ENCODE measurements at regions not wholly inside any gene's neighbourhood (a gene's known extent, or its start where the extent isn't known, plus 50 kb on each side); places are given as distances from the start of the nearest gene placed in this dataset.

DNA sequence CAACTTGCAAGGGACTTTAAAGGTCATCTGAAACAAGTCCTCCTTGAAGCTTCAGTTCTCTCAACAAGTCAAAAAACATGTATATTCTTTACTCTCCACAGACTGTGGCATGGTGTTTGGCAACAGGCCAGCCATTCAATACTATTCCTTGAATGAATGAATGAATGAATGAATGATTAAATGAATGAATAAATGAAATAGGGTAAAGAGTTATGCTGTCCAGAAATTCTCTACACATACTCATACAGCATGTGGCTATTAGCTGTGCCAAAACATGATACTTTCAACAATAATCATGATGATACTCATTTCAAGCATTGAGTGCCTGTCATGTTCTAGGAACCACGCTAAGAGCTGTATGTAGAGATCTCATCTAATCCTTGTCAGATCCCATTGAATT, 356.1 kb downstream of the BARHL2 start:
- in situ Hi-C loops (cut with MboI; ENCODE audit: low sequenced_read_pairs, unreplicated experiment), result no loop called here
- TF ChIP-seq, protein P1, sequence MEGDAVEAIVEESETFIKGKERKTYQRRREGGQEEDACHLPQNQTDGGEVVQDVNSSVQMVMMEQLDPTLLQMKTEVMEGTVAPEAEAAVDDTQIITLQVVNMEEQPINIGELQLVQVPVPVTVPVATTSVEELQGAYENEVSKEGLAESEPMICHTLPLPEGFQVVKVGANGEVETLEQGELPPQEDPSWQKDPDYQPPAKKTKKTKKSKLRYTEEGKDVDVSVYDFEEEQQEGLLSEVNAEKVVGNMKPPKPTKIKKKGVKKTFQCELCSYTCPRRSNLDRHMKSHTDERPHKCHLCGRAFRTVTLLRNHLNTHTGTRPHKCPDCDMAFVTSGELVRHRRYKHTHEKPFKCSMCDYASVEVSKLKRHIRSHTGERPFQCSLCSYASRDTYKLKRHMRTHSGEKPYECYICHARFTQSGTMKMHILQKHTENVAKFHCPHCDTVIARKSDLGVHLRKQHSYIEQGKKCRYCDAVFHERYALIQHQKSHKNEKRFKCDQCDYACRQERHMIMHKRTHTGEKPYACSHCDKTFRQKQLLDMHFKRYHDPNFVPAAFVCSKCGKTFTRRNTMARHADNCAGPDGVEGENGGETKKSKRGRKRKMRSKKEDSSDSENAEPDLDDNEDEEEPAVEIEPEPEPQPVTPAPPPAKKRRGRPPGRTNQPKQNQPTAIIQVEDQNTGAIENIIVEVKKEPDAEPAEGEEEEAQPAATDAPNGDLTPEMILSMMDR (IDR thresholded peaks at IDR 0.05; ENCODE audit: borderline replicate concordance, control extremely low read depth, extremely low read depth, insufficient read depth, missing control alignments), result no peak
- no peak for DNase-seq (ENCODE audit: low spot score)

DNA sequence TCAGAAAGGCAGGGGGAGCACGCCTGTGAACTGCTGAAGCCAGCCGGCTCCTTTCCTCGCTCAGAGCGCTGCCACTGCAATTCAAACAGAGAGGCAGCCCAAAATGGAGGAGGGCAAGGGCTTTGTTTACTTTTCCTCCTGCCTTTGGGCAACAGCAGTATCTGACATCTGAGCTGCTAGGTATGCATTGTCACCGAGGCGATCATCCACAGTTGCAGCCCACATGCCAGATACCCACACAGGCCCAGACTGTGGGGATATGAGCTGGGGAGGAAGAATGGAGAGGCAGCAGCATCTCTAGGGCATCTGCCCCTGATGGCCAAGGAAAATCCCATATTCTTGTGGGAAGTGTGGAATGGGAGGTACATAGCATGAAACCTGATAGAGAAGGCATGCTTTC, 357.1 kb downstream of the BARHL2 start:
- in situ Hi-C loops (cut with MboI; ENCODE audit: low sequenced_read_pairs, unreplicated experiment), result no loop called here
- TF ChIP-seq, protein P1 (IDR thresholded peaks at IDR 0.05; ENCODE audit: borderline replicate concordance, control extremely low read depth, extremely low read depth, insufficient read depth, missing control alignments), result no peak
- no peak for DNase-seq (ENCODE audit: low spot score)

DNA sequence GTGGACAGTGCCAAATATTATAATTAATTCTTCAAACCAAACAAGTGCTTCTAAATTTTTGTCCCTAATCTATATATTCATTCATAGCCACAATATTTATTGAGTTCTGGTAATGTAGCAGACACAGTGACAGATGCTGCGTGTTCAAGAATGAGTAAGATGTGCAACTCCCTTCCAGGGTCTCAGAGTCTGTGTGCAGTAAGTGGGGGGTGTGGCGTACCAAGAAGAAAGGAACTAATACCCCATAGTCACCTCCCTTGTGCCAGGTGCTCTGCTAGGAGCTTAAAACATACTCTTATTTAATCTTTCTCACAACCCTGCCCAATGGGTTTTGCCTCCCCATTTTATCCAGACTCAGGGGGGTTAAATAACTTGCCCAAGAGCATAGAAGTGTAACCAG, 358.7 kb downstream of the BARHL2 start:
- no peak for DNase-seq (ENCODE audit: low spot score)
- TF ChIP-seq, protein P1 (IDR thresholded peaks at IDR 0.05; ENCODE audit: borderline replicate concordance, control extremely low read depth, extremely low read depth, insufficient read depth, missing control alignments), result no peak
- in situ Hi-C loops (cut with MboI; ENCODE audit: low sequenced_read_pairs, unreplicated experiment), result no loop called here

DNA sequence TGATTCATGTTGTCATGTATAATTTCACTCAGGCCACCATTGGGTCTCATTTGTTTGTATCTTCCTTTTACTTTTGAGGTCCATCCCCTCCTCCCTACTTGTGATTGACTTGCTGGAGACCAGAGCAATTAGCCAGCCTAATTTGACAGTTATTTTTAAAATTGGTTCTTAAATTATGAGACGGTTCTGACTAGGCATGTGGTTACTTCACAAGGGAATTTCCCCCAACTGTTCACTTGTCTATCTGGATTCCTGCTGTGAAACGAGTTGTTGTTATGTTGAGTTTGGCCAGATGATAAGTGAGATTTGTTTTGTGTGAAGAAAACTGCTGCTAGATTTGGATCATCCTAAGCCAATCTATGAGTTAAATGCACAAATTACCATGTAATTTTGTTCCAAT, 359.1 kb downstream of the BARHL2 start:
- in situ Hi-C loops (cut with MboI; ENCODE audit: low sequenced_read_pairs, unreplicated experiment), result no loop called here
- peak; percentile 8 for DNase-seq (ENCODE audit: low spot score)
- TF ChIP-seq, protein P1 (IDR thresholded peaks at IDR 0.05; ENCODE audit: borderline replicate concordance, control extremely low read depth, extremely low read depth, insufficient read depth, missing control alignments), result no peak

DNA sequence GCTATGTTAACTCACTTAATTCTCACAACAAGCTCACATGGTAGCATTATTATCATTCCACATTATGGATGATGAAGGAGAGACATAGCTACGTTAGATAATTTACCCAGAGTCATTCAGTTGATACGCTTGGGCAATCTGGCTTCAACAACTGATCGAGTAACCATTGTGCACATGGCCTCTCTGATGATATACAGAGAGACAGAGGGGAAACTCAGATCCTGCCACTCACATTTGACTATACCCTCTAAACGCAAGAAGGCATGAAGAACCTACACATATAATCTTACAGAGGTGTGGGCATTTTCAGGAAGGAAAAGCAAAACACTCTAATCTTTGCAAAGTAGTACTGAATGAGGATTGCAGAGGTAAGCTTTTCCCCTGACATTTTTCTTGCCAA, 360.1 kb downstream of the BARHL2 start:
- DNase-seq (ENCODE audit: low spot score), result no peak
- TF ChIP-seq, protein P1 (IDR thresholded peaks at IDR 0.05; ENCODE audit: borderline replicate concordance, control extremely low read depth, extremely low read depth, insufficient read depth, missing control alignments), result no peak
- in situ Hi-C loops (cut with MboI; ENCODE audit: low sequenced_read_pairs, unreplicated experiment), result no loop called here

DNA sequence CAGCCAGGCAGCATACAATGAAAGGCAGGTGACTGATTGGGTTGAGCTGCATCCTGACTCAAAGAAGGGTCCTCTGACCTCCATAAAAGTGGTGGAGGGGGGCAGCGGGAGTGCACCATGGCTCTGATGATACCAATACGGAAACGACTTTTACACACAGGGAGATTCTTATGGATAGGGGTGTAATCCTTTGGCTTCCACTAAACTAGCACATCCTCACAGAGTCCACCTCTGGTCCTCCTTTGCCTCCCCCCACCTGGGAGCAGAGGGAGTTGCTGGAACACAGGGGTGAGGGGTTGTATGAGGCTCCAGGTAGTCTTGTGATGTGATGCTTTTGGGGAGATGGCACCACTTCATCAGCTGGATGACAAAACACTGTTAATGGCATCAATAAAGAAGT, 361.0 kb downstream of the BARHL2 start:
- no peak for DNase-seq (ENCODE audit: low spot score)
- in situ Hi-C loops (cut with MboI; ENCODE audit: low sequenced_read_pairs, unreplicated experiment), result no loop called here
- TF ChIP-seq, protein P1 (IDR thresholded peaks at IDR 0.05; ENCODE audit: borderline replicate concordance, control extremely low read depth, extremely low read depth, insufficient read depth, missing control alignments), result no peak

DNA sequence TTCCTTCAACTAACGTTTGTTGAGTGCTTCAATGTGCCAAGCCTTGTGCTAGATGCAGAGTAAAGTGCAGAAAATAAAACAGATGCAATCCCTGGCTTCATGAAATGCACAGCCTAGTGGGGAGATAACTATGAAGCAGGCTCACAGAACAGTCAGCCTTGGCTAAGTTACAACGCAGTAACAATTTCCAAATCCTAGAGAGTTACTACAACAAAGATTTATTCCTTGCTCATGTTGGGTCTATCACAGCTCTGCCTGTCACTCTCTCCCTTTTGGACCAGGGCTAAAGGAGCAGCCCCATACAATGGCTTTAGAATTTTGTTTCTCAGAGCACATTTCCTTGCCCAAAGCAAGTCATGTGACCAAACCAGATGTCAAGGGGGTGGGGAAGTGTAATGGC, 359.8 kb downstream of the ZNF326 start:
- no peak for DNase-seq (ENCODE audit: low spot score)
- TF ChIP-seq, protein P1 (IDR thresholded peaks at IDR 0.05; ENCODE audit: borderline replicate concordance, control extremely low read depth, extremely low read depth, insufficient read depth, missing control alignments), result no peak
- in situ Hi-C loops (cut with MboI; ENCODE audit: low sequenced_read_pairs, unreplicated experiment), result no loop called here

Measured in GM13976 (cell line).